VCaP (cell line): ENCODE measurements at regions not wholly inside any gene's neighbourhood (a gene's known extent, or its start where the extent isn't known, plus 50 kb on each side); places are given as distances from the start of the nearest gene placed in this dataset.

ENCODE experiments used
- H3K27ac ChIP-seq: fragments of 450-650 bp; 2 replicates; pipeline ENCODE4 v1.5.1; 2017
- TF ChIP-seq, protein P1 (sequence below): fragments of 450-650 bp; conservative IDR thresholded peaks from 2 replicates; pipeline ENCODE4 v1.5.1; 2017; ENCODE audit warnings: mild to moderate bottlenecking, moderate library complexity

DNA sequence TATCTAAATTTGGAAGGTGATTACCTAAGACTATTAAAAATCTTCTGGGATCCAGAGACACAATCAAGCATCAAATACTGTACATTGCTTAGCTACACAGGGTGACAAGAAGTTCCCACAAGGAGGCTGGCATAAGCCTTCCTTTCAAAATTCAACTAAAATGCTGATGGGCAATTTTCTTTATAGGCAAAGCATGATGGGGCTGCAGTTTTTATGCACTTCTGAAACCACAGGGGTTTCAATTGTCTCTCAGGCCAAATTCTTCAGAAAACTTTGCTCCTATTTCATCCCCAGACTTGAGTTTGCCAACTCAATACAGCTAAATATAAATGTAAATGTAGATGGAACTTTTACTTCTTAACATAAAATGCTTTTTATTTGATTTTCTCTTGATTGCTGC is 241.6 kb downstream of the ZPLD1 start:
- no peak overlapping the region for H3K27ac ChIP-seq
- TF ChIP-seq, protein P1, sequence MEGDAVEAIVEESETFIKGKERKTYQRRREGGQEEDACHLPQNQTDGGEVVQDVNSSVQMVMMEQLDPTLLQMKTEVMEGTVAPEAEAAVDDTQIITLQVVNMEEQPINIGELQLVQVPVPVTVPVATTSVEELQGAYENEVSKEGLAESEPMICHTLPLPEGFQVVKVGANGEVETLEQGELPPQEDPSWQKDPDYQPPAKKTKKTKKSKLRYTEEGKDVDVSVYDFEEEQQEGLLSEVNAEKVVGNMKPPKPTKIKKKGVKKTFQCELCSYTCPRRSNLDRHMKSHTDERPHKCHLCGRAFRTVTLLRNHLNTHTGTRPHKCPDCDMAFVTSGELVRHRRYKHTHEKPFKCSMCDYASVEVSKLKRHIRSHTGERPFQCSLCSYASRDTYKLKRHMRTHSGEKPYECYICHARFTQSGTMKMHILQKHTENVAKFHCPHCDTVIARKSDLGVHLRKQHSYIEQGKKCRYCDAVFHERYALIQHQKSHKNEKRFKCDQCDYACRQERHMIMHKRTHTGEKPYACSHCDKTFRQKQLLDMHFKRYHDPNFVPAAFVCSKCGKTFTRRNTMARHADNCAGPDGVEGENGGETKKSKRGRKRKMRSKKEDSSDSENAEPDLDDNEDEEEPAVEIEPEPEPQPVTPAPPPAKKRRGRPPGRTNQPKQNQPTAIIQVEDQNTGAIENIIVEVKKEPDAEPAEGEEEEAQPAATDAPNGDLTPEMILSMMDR: no peak

DNA sequence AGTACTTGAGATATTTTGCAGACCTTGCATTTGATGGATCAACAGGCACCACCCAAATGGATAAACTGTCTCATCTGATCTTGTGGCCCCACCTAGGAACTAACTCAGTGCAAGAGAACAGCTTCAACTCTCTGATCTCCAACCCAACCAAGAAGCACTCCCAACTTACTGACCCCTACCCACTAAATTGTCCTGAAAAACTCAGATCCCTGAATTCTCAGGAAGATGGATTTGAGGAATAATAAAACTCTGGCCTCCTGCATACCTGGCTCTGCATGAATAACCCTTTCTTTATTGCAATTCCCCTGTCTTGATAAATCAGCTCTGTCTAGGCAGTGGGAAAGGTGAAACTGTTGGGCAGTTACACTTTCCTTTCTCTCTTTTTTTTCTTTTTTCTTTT is 247.9 kb downstream of the ZPLD1 start:
- TF ChIP-seq, protein P1: no peak
- no peak overlapping the region for H3K27ac ChIP-seq

DNA sequence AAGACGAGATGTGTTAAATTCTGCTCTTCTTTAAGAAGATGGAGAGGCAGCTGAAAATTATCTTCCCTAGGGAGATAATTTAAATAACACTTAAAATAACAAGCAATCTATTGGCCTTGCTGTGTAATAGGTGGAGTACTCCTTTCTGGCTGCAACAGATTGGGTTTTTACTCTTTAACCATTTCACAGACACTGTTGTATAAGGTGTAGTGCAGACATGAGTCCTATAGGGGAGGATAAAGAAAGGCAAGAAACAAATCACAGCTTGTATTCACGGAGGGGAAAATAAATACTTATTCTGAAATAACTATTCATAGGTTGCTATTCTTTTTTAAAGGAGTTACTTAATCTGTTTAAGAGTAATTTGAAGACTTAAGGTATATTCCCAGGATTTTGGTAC is 252.0 kb downstream of the ZPLD1 start:
- TF ChIP-seq, protein P1: no peak
- no peak overlapping the region for H3K27ac ChIP-seq

DNA sequence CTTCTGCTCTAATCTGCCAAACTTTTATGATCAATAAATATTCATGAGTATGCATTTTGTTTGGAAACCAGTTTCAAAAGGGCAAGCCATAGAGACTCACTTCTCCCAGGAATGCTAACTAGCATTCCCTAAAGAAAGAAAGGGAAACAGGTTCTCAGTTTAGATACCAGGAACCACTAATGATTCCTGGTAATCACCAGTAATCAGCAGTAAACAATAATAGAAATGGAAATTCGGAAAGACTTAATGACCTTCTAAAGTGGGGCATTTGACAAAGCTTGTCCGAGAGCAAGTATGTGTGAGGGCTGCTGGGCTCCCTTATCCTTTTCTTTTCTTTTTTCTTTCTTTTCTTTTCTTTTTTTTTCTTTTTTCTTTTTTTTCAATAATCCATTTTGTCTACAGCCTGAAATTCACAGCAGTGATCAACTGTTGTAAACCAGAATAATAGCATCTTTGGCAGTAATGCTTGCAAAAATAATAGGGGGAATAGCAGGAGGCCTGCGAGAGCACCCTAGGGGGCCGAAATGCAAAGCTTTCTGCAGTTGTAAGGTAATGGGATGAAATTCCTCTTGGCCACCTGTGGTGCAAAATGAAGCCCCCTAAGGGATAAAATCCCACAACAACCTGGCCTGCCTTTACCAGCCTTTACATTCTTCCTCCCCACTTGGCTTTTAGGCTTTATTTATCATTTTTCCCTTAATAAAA is 253.2 kb downstream of the ZPLD1 start:
- H3K27ac ChIP-seq: no peak overlapping the region
- TF ChIP-seq, protein P1: no peak

DNA sequence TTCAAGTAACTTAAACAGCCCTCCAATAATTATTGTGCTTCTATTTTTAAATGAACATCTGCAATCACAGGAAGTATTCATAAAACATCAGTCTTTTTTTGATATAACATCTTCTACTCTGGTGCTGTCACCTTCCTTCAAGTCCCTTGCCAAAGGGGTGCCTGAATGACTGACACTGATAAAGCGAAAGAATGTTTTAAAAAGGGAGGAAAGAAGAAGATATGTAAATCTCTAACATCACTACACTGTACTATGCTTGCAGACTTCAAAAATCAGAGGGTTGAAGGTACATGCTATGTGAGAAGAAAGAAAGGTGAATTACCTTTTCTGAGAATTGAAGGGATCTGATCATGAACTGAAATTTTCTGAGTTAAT is 253.7 kb downstream of the ZPLD1 start:
- H3K27ac ChIP-seq: no peak overlapping the region
- TF ChIP-seq, protein P1: no peak

DNA sequence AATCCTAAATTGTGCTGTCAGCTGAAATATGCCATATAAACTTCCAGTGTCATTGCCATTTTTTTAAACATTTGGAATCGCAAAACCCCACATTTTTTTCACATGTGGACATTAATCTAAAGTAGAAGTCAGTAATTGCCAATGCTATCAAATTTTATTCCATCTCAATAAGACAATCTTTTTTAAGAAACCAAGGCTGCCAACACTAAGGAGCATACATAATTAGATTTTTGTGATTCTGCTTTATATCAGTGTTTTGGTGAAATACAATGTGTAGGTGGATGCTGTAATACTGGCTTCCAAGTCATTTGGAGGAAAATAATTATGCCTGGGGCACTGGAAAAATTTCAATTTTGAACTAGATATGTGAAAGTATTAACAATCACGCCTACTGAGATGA is 256.7 kb downstream of the ZPLD1 start:
- TF ChIP-seq, protein P1: no peak

DNA sequence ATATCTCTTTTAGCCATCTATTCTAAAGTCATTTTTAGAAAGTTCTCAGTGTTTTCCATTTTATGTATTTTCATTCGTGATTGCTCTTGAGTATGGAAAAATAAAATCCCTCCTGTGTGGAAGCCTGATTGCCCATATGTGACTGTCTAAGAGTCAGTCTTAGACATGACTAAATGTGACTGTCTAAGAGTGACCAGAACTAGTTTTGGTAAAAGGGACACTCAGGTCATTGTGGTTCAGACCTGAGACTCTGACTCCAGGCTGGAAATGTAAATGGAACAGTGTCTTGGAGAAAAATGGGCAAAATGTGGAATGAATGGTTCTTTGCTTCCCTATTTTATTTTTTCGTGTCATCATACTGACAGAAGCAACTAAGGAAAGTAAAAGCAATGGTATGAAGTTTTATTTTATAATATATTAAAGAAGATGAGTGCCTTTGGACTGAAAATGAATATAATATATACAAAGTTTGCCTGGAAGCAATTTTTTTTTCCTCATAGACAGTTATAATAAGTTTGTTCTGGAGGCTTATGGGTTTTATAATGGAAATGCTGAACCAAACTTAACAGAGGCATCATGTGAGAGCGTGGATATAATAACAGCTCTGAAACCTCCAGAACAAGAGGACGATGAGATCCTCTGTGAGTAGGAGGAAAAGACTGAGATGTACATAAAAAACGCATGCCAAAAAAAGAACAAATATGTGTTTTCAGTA is 264.4 kb downstream of the ZPLD1 start:
- H3K27ac ChIP-seq: no peak overlapping the region

More for the DNA sequence above, 256.7 kb downstream of the ZPLD1 start:
- H3K27ac ChIP-seq: no peak overlapping the region

More for the DNA sequence above, 264.4 kb downstream of the ZPLD1 start:
- TF ChIP-seq, protein P1: no peak
